Neural cell (in vitro differentiated cells): ENCODE measurements at regions not wholly inside any gene's neighbourhood (a gene's known extent, or its start where the extent isn't known, plus 50 kb on each side); places are given as distances from the start of the nearest gene placed in this dataset.

Experiments used
- H2AFZ ChIP-seq: fragments of 200-600, 300-800 bp; sonication (generic), shearing (Covaris generic); 2 replicates; pipeline ENCODE4 v1.6.0; 2014; ENCODE audit warnings: low read depth, mild to moderate bottlenecking, antibody characterized with exemption, low read length, moderate library complexity
- H3F3A ChIP-seq: fragments of 200-600 bp; shearing (Covaris generic); 2 replicates; pipeline ENCODE4 v1.6.1; 2016; ENCODE audit warnings: mild to moderate bottlenecking, moderate library complexity, mixed read lengths, antibody characterized with exemption, low read length; ENCODE audit not compliant: insufficient read depth, poor library complexity, severe bottlenecking
- H3K27ac ChIP-seq: fragments of 200-600, 300-800 bp; sonication (generic), shearing (Covaris generic); 2 replicates; pipeline ENCODE4 v1.5.1; 2014; ENCODE audit warnings: mild to moderate bottlenecking, low read length, moderate library complexity
- H3K27me3 ChIP-seq: fragments of 300-800, 200-600 bp; sonication (generic), shearing (Covaris generic); 2 replicates; pipeline ENCODE4 v1.6.0; 2014; ENCODE audit warnings: mild to moderate bottlenecking, low read depth, low read length, moderate library complexity; ENCODE audit not compliant: insufficient read depth
- H3K36me3 ChIP-seq: fragments of 300-800, 200-600 bp; sonication (generic), shearing (Covaris generic); 2 replicates; pipeline ENCODE4 v1.5.1; 2014; ENCODE audit warnings: mild to moderate bottlenecking, antibody characterized with exemption, low read length, moderate library complexity; ENCODE audit not compliant: insufficient read depth
- H3K4me2 ChIP-seq: fragments of 300-800, 200-600 bp; sonication (generic), shearing (Covaris generic); 2 replicates; pipeline ENCODE4 v1.6.0; 2014; ENCODE audit warnings: mild to moderate bottlenecking, low read length
- H3K4me3 ChIP-seq: fragments of 300-800, 200-600 bp; sonication (generic), shearing (Covaris generic); 2 replicates; pipeline ENCODE4 v1.5.1; 2014; ENCODE audit warnings: mild to moderate bottlenecking, low read length, moderate library complexity
- H3K79me2 ChIP-seq: fragments of 200-600 bp; shearing (Covaris generic); replicated peaks from 2 replicates; pipeline ENCODE4 v1.6.0; 2014; ENCODE audit warnings: mild to moderate bottlenecking, low read length, moderate library complexity; ENCODE audit not compliant: insufficient read depth
- H3K9ac ChIP-seq: fragments of 300-800, 200-600 bp; sonication (generic), shearing (Covaris generic); 2 replicates; pipeline ENCODE4 v1.6.1; 2016; ENCODE audit warnings: mild to moderate bottlenecking, low read length, mixed read lengths
- H3K9me2 ChIP-seq: fragments of 200-600 bp; shearing (Covaris generic); 2 replicates; pipeline ENCODE4 v1.6.1; 2016; ENCODE audit warnings: mild to moderate bottlenecking, low read length, mixed read lengths; ENCODE audit not compliant: insufficient read depth
- H3K9me3 ChIP-seq: fragments of 200-600, 300-800 bp; sonication (generic), shearing (Covaris generic); 2 replicates; pipeline ENCODE4 v1.6.1; 2016; ENCODE audit warnings: mild to moderate bottlenecking, mixed run types, low read length, moderate library complexity, mixed read lengths
- H4K20me1 ChIP-seq: fragments of 200-600 bp; shearing (Covaris generic); 2 replicates; pipeline ENCODE4 v1.6.1; 2016; ENCODE audit warnings: mild to moderate bottlenecking, mixed run types; ENCODE audit not compliant: insufficient read depth
- EP300 ChIP-seq: fragments of 450-650 bp; conservative IDR thresholded peaks from 2 replicates; pipeline ENCODE4 v1.6.1; 2014; ENCODE audit warnings: antibody characterized with exemption, mild to moderate bottlenecking, moderate library complexity; ENCODE audit not compliant: poor library complexity, severe bottlenecking
- EZH2 ChIP-seq: fragments of 200-600, 300-800 bp; shearing (Covaris generic), sonication (generic); IDR thresholded peaks from 2 replicates; pipeline ENCODE4 v1.6.1; 2014; ENCODE audit warnings: antibody characterized with exemption, low read length, borderline replicate concordance, mild to moderate bottlenecking; ENCODE audit not compliant: insufficient read depth, poor library complexity, severe bottlenecking
- MXI1 ChIP-seq: fragments of 450-650 bp; conservative IDR thresholded peaks from 2 replicates; pipeline ENCODE4 v1.6.1; 2014; ENCODE audit warnings: antibody characterized with exemption, mild to moderate bottlenecking; ENCODE audit not compliant: poor library complexity, severe bottlenecking
- POLR2AphosphoS5 ChIP-seq: IDR thresholded peaks from 2 replicates; pipeline ENCODE4 v1.6.1; 2012
- RAD21 ChIP-seq: fragments of 450-650 bp; conservative IDR thresholded peaks from 2 replicates; pipeline ENCODE4 v1.6.1; 2014; ENCODE audit warnings: antibody characterized with exemption, mild to moderate bottlenecking, moderate library complexity
- SMC3 ChIP-seq: fragments of 450-650 bp; conservative IDR thresholded peaks from 2 replicates; pipeline ENCODE4 v1.6.1; 2014; ENCODE audit warnings: antibody characterized with exemption, mild to moderate bottlenecking, moderate library complexity; ENCODE audit not compliant: poor library complexity
- TAF1 ChIP-seq: IDR thresholded peaks from 2 replicates; pipeline ENCODE4 v1.6.1; 2012; ENCODE audit warnings: low read depth
- TF ChIP-seq, protein P1 (sequence below): IDR thresholded peaks from 2 replicates; pipeline ENCODE4 v1.6.1; 2012; ENCODE audit warnings: borderline replicate concordance
- TF ChIP-seq, protein P2 (sequence below): fragments of 450-650 bp; IDR thresholded peaks from 2 replicates; pipeline ENCODE4 v1.5.1; 2014; ENCODE audit warnings: antibody characterized with exemption, mild to moderate bottlenecking, moderate library complexity; ENCODE audit not compliant: poor library complexity, severe bottlenecking

DNA sequence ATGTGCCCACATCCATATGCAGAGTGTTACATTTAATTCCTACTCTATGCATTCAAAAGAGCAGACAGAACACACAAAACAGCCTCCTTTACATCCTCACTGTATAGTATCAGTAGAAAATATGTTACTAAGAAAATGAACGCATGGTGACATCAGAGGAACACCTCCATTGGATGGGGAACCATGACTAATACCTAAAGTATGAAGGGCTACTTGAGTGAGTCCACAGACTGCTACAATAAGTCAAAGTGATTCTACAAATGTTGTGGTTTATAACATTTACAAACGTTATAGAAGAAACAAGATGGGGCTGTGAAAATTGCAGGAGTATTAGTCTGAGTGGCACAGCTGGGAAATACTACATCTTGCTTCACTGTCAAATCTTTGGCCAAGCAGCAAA is 1830.9 kb upstream of the PIK3C3 start:
- H3K27me3 ChIP-seq, result no peaks in the 10 kb centered on the region
- no peak overlapping the region for H2AFZ ChIP-seq
- no peaks in the 10 kb centered on the region for H3K9me3 ChIP-seq
- TF ChIP-seq TAF1 (no peak), EZH2 (no peak), POLR2AphosphoS5 (no peak), EP300 (no peak), RAD21 (no peak), MXI1 (no peak), SMC3 (no peak)
- TF ChIP-seq, protein P1, sequence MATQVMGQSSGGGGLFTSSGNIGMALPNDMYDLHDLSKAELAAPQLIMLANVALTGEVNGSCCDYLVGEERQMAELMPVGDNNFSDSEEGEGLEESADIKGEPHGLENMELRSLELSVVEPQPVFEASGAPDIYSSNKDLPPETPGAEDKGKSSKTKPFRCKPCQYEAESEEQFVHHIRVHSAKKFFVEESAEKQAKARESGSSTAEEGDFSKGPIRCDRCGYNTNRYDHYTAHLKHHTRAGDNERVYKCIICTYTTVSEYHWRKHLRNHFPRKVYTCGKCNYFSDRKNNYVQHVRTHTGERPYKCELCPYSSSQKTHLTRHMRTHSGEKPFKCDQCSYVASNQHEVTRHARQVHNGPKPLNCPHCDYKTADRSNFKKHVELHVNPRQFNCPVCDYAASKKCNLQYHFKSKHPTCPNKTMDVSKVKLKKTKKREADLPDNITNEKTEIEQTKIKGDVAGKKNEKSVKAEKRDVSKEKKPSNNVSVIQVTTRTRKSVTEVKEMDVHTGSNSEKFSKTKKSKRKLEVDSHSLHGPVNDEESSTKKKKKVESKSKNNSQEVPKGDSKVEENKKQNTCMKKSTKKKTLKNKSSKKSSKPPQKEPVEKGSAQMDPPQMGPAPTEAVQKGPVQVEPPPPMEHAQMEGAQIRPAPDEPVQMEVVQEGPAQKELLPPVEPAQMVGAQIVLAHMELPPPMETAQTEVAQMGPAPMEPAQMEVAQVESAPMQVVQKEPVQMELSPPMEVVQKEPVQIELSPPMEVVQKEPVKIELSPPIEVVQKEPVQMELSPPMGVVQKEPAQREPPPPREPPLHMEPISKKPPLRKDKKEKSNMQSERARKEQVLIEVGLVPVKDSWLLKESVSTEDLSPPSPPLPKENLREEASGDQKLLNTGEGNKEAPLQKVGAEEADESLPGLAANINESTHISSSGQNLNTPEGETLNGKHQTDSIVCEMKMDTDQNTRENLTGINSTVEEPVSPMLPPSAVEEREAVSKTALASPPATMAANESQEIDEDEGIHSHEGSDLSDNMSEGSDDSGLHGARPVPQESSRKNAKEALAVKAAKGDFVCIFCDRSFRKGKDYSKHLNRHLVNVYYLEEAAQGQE, result no peak
- TF ChIP-seq, protein P2, sequence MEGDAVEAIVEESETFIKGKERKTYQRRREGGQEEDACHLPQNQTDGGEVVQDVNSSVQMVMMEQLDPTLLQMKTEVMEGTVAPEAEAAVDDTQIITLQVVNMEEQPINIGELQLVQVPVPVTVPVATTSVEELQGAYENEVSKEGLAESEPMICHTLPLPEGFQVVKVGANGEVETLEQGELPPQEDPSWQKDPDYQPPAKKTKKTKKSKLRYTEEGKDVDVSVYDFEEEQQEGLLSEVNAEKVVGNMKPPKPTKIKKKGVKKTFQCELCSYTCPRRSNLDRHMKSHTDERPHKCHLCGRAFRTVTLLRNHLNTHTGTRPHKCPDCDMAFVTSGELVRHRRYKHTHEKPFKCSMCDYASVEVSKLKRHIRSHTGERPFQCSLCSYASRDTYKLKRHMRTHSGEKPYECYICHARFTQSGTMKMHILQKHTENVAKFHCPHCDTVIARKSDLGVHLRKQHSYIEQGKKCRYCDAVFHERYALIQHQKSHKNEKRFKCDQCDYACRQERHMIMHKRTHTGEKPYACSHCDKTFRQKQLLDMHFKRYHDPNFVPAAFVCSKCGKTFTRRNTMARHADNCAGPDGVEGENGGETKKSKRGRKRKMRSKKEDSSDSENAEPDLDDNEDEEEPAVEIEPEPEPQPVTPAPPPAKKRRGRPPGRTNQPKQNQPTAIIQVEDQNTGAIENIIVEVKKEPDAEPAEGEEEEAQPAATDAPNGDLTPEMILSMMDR, result no peak
- H3K9ac ChIP-seq, result no peak overlapping the region
- no peak overlapping the region for H3K4me2 ChIP-seq
- no peak overlapping the region for H3K27ac ChIP-seq
- no peaks in the 10 kb centered on the region for H3F3A ChIP-seq
- H3K9me2 ChIP-seq, result no peaks in the 10 kb centered on the region
- no peaks in the 10 kb centered on the region for H3K79me2 ChIP-seq
- H3K36me3 ChIP-seq, result no peaks in the 10 kb centered on the region
- no peaks in the 10 kb centered on the region for H4K20me1 ChIP-seq
- no peak overlapping the region for H3K4me3 ChIP-seq

DNA sequence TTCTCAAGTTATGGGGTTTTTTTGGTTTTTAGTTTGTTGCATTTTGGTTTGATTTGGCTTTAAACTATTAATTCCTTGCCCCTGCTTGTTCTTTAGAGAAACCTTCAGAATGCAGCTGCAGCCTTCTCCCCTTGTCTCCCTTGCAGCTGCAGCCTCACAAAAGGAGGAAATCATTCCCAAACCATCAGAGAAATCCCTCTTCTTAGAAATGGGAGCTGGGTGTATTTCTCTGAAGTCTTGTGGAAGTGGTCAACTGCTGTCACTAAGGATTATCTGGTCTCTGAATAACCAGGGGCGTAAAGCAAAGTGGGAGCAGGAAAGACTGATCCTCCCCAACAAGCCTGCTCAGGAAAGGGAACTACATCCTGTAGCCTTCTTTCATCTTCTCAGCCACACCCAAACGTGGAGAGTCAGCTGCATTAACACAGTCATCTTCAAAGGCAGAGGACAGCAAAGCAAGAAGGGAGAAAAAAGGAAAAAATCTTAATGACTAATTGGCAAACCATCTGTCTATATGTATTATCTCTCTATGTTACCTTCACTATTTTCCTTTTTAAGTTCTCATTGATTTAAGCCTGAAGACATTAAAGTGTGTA is 1834.1 kb upstream of the PIK3C3 start:
- Histone ChIP-seq H2AFZ (no peak overlapping the region), H3K79me2 (no peaks in the 10 kb centered on the region), H3K36me3 (no peaks in the 10 kb centered on the region), H3K9me3 (no peaks in the 10 kb centered on the region), H3K4me3 (no peak overlapping the region), H3K27me3 (no peaks in the 10 kb centered on the region), H3K27ac (no peak overlapping the region), H4K20me1 (no peaks in the 10 kb centered on the region), H3K4me2 (no peak overlapping the region), H3F3A (no peaks in the 10 kb centered on the region), H3K9me2 (no peaks in the 10 kb centered on the region), H3K9ac (no peak overlapping the region)
- TF ChIP-seq TAF1 (no peak), POLR2AphosphoS5 (no peak), RAD21 (no peak), MXI1 (no peak), EZH2 (no peak), SMC3 (no peak), EP300 (no peak)
- TF ChIP-seq, protein P2, result no peak
- TF ChIP-seq, protein P1, result no peak
